Chondrocyte (in vitro differentiated cells): ENCODE measurements at regions not wholly inside any gene's neighbourhood (a gene's known extent, or its start where the extent isn't known, plus 50 kb on each side); places are given as distances from the start of the nearest gene placed in this dataset.

ENCODE experiments used
- DNase-seq: peaks from one replicate; pipeline ENCODE4 v3.0.0; 2021; ENCODE audit warnings: mixed read lengths, low spot score
- H3K27ac Mint-ChIP-seq: one replicate; pipeline ENCODE4 v1.8.0; 2021; ENCODE audit warnings: mild to moderate bottlenecking, moderate library complexity, mixed read lengths; ENCODE audit not compliant: unreplicated experiment
- H3K27me3 Mint-ChIP-seq: 2 replicates; pipeline ENCODE4 v1.8.0; 2021; ENCODE audit warnings: low read depth, mixed read lengths
- H3K36me3 Mint-ChIP-seq: 2 replicates; pipeline ENCODE4 v1.8.0; 2021; ENCODE audit warnings: low read depth, mixed read lengths
- H3K4me1 Mint-ChIP-seq: 2 replicates; pipeline ENCODE4 v1.8.0; 2021; ENCODE audit warnings: low read depth, mild to moderate bottlenecking, mixed read lengths
- H3K4me3 Mint-ChIP-seq: one replicate; pipeline ENCODE4 v1.8.0; 2021; ENCODE audit warnings: mild to moderate bottlenecking, moderate library complexity, mixed read lengths; ENCODE audit not compliant: unreplicated experiment
- H3K9me3 Mint-ChIP-seq: 2 replicates; pipeline ENCODE4 v1.8.0; 2021; ENCODE audit warnings: low read depth, mixed read lengths
- TF ChIP-seq, protein P1 (sequence below): fragments of 200-600 bp; sonication (generic); IDR thresholded peaks from 2 replicates; pipeline ENCODE4 v1.5.0; 2021; ENCODE audit warnings: antibody characterized with exemption, mild to moderate bottlenecking, moderate library complexity

- no peaks in the 10 kb centered on the region for H3K4me1 Mint-ChIP-seq
- DNase-seq, result no peak
- H3K36me3 Mint-ChIP-seq, result peaks cover 5% of the 10 kb centered on the region
- TF ChIP-seq, protein P1, sequence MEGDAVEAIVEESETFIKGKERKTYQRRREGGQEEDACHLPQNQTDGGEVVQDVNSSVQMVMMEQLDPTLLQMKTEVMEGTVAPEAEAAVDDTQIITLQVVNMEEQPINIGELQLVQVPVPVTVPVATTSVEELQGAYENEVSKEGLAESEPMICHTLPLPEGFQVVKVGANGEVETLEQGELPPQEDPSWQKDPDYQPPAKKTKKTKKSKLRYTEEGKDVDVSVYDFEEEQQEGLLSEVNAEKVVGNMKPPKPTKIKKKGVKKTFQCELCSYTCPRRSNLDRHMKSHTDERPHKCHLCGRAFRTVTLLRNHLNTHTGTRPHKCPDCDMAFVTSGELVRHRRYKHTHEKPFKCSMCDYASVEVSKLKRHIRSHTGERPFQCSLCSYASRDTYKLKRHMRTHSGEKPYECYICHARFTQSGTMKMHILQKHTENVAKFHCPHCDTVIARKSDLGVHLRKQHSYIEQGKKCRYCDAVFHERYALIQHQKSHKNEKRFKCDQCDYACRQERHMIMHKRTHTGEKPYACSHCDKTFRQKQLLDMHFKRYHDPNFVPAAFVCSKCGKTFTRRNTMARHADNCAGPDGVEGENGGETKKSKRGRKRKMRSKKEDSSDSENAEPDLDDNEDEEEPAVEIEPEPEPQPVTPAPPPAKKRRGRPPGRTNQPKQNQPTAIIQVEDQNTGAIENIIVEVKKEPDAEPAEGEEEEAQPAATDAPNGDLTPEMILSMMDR, result no peak
- no peak overlapping the region for H3K27ac Mint-ChIP-seq
- no peak overlapping the region for H3K4me3 Mint-ChIP-seq
- peaks cover 10% of the 10 kb centered on the region for H3K9me3 Mint-ChIP-seq
- peaks cover 16% of the 10 kb centered on the region for H3K27me3 Mint-ChIP-seq
Observed at GRCh38 chr11:13091373-13091772, 82.3 kb downstream of the RASSF10 start.

DNA sequence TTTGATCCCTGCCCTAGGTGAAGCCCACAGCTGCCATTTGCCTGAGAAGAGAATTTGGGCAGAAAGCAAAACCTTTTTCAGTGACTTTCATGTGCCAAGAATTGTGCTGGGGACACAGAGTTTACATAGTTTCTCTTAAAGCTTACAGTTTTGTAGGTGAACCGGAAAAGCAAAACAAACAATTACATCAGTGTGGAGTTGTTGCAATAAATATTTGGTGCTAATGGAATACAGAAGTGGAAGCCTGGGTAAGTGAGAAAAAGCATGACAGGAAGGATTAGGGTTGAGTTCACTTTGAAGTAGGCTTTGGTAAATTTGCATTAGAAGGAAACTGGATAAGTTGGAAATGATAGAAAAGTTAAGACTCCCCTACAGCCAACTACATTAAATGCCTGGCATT is 82.7 kb downstream of the RASSF10 start:
- peaks cover 12% of the 10 kb centered on the region for H3K27me3 Mint-ChIP-seq

DNA sequence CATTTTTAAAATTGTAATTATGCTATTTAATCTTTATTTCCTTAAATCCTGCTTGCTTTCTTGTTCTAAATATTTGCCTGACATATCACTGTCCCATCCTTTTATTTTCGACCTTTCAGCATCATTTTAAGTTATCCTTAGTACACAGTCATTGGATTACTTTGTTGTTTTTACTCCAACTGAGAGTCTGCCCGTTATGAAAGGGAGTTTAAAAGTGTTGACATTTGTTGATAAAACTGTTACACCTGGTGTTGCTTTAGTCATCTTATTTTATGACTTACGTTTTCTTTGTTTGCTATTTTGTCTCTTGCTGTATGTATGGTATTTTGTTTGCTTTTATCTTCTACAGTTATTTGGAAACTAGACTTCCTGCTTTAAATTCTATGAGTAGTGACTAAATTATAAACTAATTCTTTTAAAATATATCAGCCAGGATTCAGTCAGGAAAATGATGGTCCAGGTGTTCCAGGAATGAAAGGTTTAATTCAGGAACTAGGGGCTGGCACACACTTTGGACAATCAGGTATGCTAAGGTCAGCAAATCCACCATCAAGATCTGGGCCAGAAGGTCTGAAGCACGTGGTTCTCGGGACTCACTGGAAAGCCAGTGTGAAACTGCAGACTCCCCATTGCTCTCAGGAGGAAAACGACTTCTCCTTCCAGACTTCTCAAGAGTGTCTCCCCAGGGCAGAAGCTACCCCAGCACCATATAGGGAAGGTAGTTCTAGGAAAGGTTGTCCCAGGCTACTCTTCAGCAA is 86.0 kb downstream of the RASSF10 start:
- TF ChIP-seq, protein P1, result no peak
- no peak overlapping the region for H3K27ac Mint-ChIP-seq
- H3K9me3 Mint-ChIP-seq, result no peaks in the 10 kb centered on the region
- no peak for DNase-seq
- H3K36me3 Mint-ChIP-seq, result no peaks in the 10 kb centered on the region
- H3K27me3 Mint-ChIP-seq, result peaks cover 1% of the 10 kb centered on the region
- no peaks in the 10 kb centered on the region for H3K4me1 Mint-ChIP-seq
- no peak overlapping the region for H3K4me3 Mint-ChIP-seq

More for the DNA sequence above, 82.7 kb downstream of the RASSF10 start:
- H3K4me3 Mint-ChIP-seq, result no peak overlapping the region
- no peaks in the 10 kb centered on the region for H3K4me1 Mint-ChIP-seq
- H3K27ac Mint-ChIP-seq, result no peak overlapping the region
- H3K36me3 Mint-ChIP-seq, result peaks cover 5% of the 10 kb centered on the region
- DNase-seq, result no peak
- peaks cover 10% of the 10 kb centered on the region for H3K9me3 Mint-ChIP-seq
- TF ChIP-seq, protein P1, result no peak

- TF ChIP-seq, protein P1, result no peak
- Mint-ChIP-seq H3K4me1 (no peaks in the 10 kb centered on the region), H3K36me3 (no peaks in the 10 kb centered on the region), H3K27ac (no peak overlapping the region), H3K27me3 (peaks cover 4% of the 10 kb centered on the region), H3K4me3 (no peak overlapping the region), H3K9me3 (no peaks in the 10 kb centered on the region)
- no peak for DNase-seq
Observed at GRCh38 chr11:13098063-13098462, 88.9 kb downstream of the RASSF10 start.

GRCh38 chr11:13098616-13099289 is 89.6 kb downstream of the RASSF10 start:
- TF ChIP-seq, protein P1, result no peak
- Mint-ChIP-seq H3K4me3 (no peak overlapping the region), H3K27ac (no peak overlapping the region), H3K9me3 (no peaks in the 10 kb centered on the region), H3K27me3 (peaks cover 6% of the 10 kb centered on the region), H3K4me1 (no peaks in the 10 kb centered on the region), H3K36me3 (no peaks in the 10 kb centered on the region)
- no peak for DNase-seq
